ENCODE measurements at regions not wholly inside any gene's neighbourhood (a gene's known extent, or its start where the extent isn't known, plus 50 kb on each side); places are given as distances from the start of the nearest gene placed in this dataset.
A peak's percentile ranks its signal among the peaks of the same experiment; 100 is the strongest.
"Not testable (repeated sequence)": the region's sequence is repeated elsewhere in the genome, so short reads cannot be mapped to it uniquely, and the experiment has no call there.

GRCh38 chr9:32172256-32172655 is 212.2 kb upstream of the ACO1 start:
- no peak for DNase-seq

- DNase-seq: no peak
Measured at GRCh38 chr9:32177396-32177795, 207.0 kb upstream of the ACO1 start.

- DNase-seq: no peak
Measured at GRCh38 chr9:32180597-32180996, 203.8 kb upstream of the ACO1 start.

- DNase-seq: no peak
Measured at GRCh38 chr9:32200241-32200640, 184.2 kb upstream of the ACO1 start.

- DNase-seq: no peak
Measured at GRCh38 chr9:32200896-32201295, 183.5 kb upstream of the ACO1 start.

- DNase-seq: not testable (repeated sequence)
Measured at GRCh38 chr9:32209164-32209563, 175.3 kb upstream of the ACO1 start.

- peak; percentile 38 to 60 (median 57) for DNase-seq
Measured at GRCh38 chr9:32218100-32218767, 166.2 kb upstream of the ACO1 start.

- DNase-seq: no peak
Measured at GRCh38 chr9:32220750-32221149, 163.7 kb upstream of the ACO1 start.

GRCh38 chr9:32234451-32234850 is 150.0 kb upstream of the ACO1 start:
- no peak for DNase-seq

- no peak for DNase-seq
Measured at GRCh38 chr9:32247168-32247567, 137.3 kb upstream of the ACO1 start.

- no peak for DNase-seq
Measured at GRCh38 chr9:32248189-32248712, 136.2 kb upstream of the ACO1 start.

GRCh38 chr9:32251539-32251938 is 132.9 kb upstream of the ACO1 start:
- DNase-seq: peak; percentile 67 to 72 (median 69)

GRCh38 chr9:32253731-32254130 is 130.7 kb upstream of the ACO1 start:
- DNase-seq: peak; percentile 49 to 82 (median 73)

- DNase-seq: no peak
Measured at GRCh38 chr9:32255026-32255425, 129.4 kb upstream of the ACO1 start.

- no peak for DNase-seq
Measured at GRCh38 chr9:32258482-32258881, 126.0 kb upstream of the ACO1 start.

- DNase-seq: no peak
Measured at GRCh38 chr9:32260151-32260862, 124.1 kb upstream of the ACO1 start.

- no peak for DNase-seq
Measured at GRCh38 chr9:32264170-32264864, 120.1 kb upstream of the ACO1 start.

- no peak for DNase-seq
Measured at GRCh38 chr9:32265037-32265436, 119.4 kb upstream of the ACO1 start.

- no peak for DNase-seq
Measured at GRCh38 chr9:32278991-32279390, 105.5 kb upstream of the ACO1 start.

GRCh38 chr9:32289756-32290155 is 94.7 kb upstream of the ACO1 start:
- DNase-seq: no peak

GRCh38 chr9:32291370-32291769 is 93.1 kb upstream of the ACO1 start:
- DNase-seq: no peak

- no peak for DNase-seq
Measured at GRCh38 chr9:32292611-32293010, 91.8 kb upstream of the ACO1 start.

- no peak for DNase-seq
Measured at GRCh38 chr9:32293091-32293490, 91.4 kb upstream of the ACO1 start.

GRCh38 chr9:32294106-32294505 is 90.3 kb upstream of the ACO1 start:
- no peak for DNase-seq

Data from suppressor macrophage treated with lipopolysaccharide for 1 hour (primary cell).